HEK293T (cell line): ENCODE measurements at regions not wholly inside any gene's neighbourhood (a gene's known extent, or its start where the extent isn't known, plus 50 kb on each side); places are given as distances from the start of the nearest gene placed in this dataset.
A peak's percentile ranks its signal among the peaks of the same experiment; 100 is the strongest.
"Not testable (repeated sequence)": the region's sequence is repeated elsewhere in the genome, so short reads cannot be mapped to it uniquely, and the experiment has no call there.

ENCODE experiments used
- CTCF ChIA-PET: fragments of 350-600 bp; formaldehyde crosslinking; extraction: SDS; loops from one replicate; lab custom pipeline; 2021; ENCODE audit warnings: antibody characterized with exemption, inconsistent platforms; lab: Yijun Ruan, JAX
- POLR2A ChIA-PET: fragments of 350-600 bp; formaldehyde crosslinking; extraction: SDS; loops from one replicate; lab custom pipeline; 2020; ENCODE audit warnings: antibody characterized with exemption, inconsistent platforms; lab: Yijun Ruan, JAX
- DNase-seq: peaks from one replicate; pipeline ENCODE4 v3.0.0; 2012; ENCODE audit warnings: mixed read lengths; ENCODE audit errors: extremely low spot score
- ARNT ChIP-seq: fragments of 450-650 bp; IDR thresholded peaks from 2 replicates; pipeline ENCODE4 v1.6.1; 2017; ENCODE audit warnings: mild to moderate bottlenecking
- BHLHE40 ChIP-seq: fragments of 450-650 bp; IDR thresholded peaks from 2 replicates; pipeline ENCODE4 v1.6.1; 2016; ENCODE audit warnings: mild to moderate bottlenecking, moderate library complexity, borderline replicate concordance
- CTBP1 ChIP-seq: fragments of 450-650 bp; IDR thresholded peaks from 2 replicates; pipeline ENCODE4 v1.6.1; 2016; ENCODE audit warnings: borderline replicate concordance
- ELF4 ChIP-seq: fragments of 450-650 bp; IDR thresholded peaks from 2 replicates; pipeline ENCODE4 v1.6.1; 2017; ENCODE audit warnings: antibody characterized with exemption
- FOXA1 ChIP-seq: fragments of 450-650 bp; IDR thresholded peaks from 2 replicates; pipeline ENCODE4 v1.6.1; 2016; ENCODE audit warnings: mild to moderate bottlenecking
- FOXK2 ChIP-seq: fragments of 450-650 bp; IDR thresholded peaks from 2 replicates; pipeline ENCODE4 v1.6.1; 2016; ENCODE audit warnings: mild to moderate bottlenecking
- FOXM1 ChIP-seq: fragments of 450-650 bp; IDR thresholded peaks from 2 replicates; pipeline ENCODE4 v1.6.1; 2017; ENCODE audit warnings: mild to moderate bottlenecking, borderline replicate concordance
- HDGF ChIP-seq: fragments of 450-650 bp; IDR thresholded peaks from 2 replicates; pipeline ENCODE4 v1.6.1; 2017; ENCODE audit warnings: antibody characterized with exemption, borderline replicate concordance
- L3MBTL2 ChIP-seq: fragments of 450-650 bp; conservative IDR thresholded peaks from 2 replicates; pipeline ENCODE4 v1.6.1; 2016; ENCODE audit warnings: mild to moderate bottlenecking
- LEF1 ChIP-seq: fragments of 450-650 bp; IDR thresholded peaks from 2 replicates; pipeline ENCODE4 v1.6.1; 2017; ENCODE audit warnings: mild to moderate bottlenecking, borderline replicate concordance
- NFRKB ChIP-seq: fragments of 450-650 bp; IDR thresholded peaks from 2 replicates; pipeline ENCODE4 v1.6.1; 2016; ENCODE audit warnings: mild to moderate bottlenecking, moderate library complexity
- PKNOX1 ChIP-seq: fragments of 450-650 bp; IDR thresholded peaks from 2 replicates; pipeline ENCODE4 v1.6.1; 2016
- SP1 ChIP-seq: fragments of 450-650 bp; IDR thresholded peaks from 2 replicates; pipeline ENCODE4 v1.6.1; 2017
- SUZ12 ChIP-seq: fragments of 450-650 bp; IDR thresholded peaks from 2 replicates; pipeline ENCODE4 v1.6.1; 2016; ENCODE audit warnings: mild to moderate bottlenecking
- TARDBP ChIP-seq: fragments of 450-650 bp; IDR thresholded peaks from 2 replicates; pipeline ENCODE4 v1.6.1; 2016
- ZNF384 ChIP-seq: fragments of 450-650 bp; IDR thresholded peaks from 2 replicates; pipeline ENCODE4 v1.6.1; 2016

- CTCF ChIA-PET = no interaction called here
- DNase-seq = no peak
- TF ChIP-seq TARDBP (no peak), PKNOX1 (peak; percentile 47), L3MBTL2 (no peak)
- POLR2A ChIA-PET = no interaction called here
Observed at GRCh38 chr4:19579608-19580007, 672.1 kb upstream of the SLIT2 start.

- CTCF ChIA-PET = no interaction called here
- POLR2A ChIA-PET = no interaction called here
- no peak for DNase-seq
- TF ChIP-seq ARNT = no peak
- no peak for TF ChIP-seq FOXA1
Observed at GRCh38 chr4:19577097-19577496, 674.6 kb upstream of the SLIT2 start.

GRCh38 chr4:19575924-19576323 lies 675.8 kb upstream of the SLIT2 start:
- ChIA-PET CTCF (no interaction called here), POLR2A (no interaction called here)
- no peak for DNase-seq
- TF ChIP-seq CTBP1 (no peak), HDGF (no peak), SUZ12 (no peak), BHLHE40 (no peak), FOXK2 (no peak), NFRKB (no peak), TARDBP (no peak)

- no peak for DNase-seq
- ChIA-PET POLR2A (no interaction called here), CTCF (no interaction called here)
- no peak for TF ChIP-seq LEF1
- no peak for TF ChIP-seq HDGF
- no peak for TF ChIP-seq ZNF384
- no peak for TF ChIP-seq FOXM1
- TF ChIP-seq PKNOX1 = no peak
- no peak for TF ChIP-seq SP1
- TF ChIP-seq L3MBTL2 = no peak
- no peak for TF ChIP-seq TARDBP
- TF ChIP-seq FOXK2 = no peak
- TF ChIP-seq CTBP1 = no peak
- TF ChIP-seq NFRKB = no peak
Observed at GRCh38 chr4:19566041-19566440, 685.7 kb upstream of the SLIT2 start.

GRCh38 chr4:19562456-19562855 lies 689.2 kb upstream of the SLIT2 start:
- ChIA-PET POLR2A (no interaction called here), CTCF (no interaction called here)
- TF ChIP-seq ZNF384 = no peak
- no peak for TF ChIP-seq FOXA1
- no peak for TF ChIP-seq ELF4
- no peak for DNase-seq

- DNase-seq = no peak
- CTCF ChIA-PET = no interaction called here
- POLR2A ChIA-PET = no interaction called here
- TF ChIP-seq SP1 (no peak), FOXM1 (no peak), FOXA1 (no peak), ZNF384 (no peak), ARNT (no peak), TARDBP (no peak), HDGF (no peak), NFRKB (no peak), CTBP1 (no peak), ELF4 (no peak), PKNOX1 (no peak), LEF1 (no peak), BHLHE40 (no peak), FOXK2 (no peak), SUZ12 (no peak), L3MBTL2 (no peak)
Observed at GRCh38 chr4:19557161-19557560, 694.5 kb upstream of the SLIT2 start.

- DNase-seq, CTCF ChIA-PET, POLR2A ChIA-PET: not testable (repeated sequence)
Observed at GRCh38 chr4:19556276-19556675, 695.4 kb upstream of the SLIT2 start.

GRCh38 chr4:19547463-19547862 lies 704.2 kb upstream of the SLIT2 start:
- TF ChIP-seq NFRKB (no peak), SUZ12 (no peak), CTBP1 (no peak), ZNF384 (no peak), FOXA1 (no peak), LEF1 (no peak), HDGF (no peak), FOXK2 (no peak), FOXM1 (no peak), ELF4 (no peak), ARNT (no peak), TARDBP (no peak), BHLHE40 (no peak), L3MBTL2 (no peak), PKNOX1 (no peak), SP1 (no peak)
- DNase-seq = no peak
- POLR2A ChIA-PET = no interaction called here
- CTCF ChIA-PET = interaction anchor here (0.6 kb wide), 1 partner anchor 632 kb away, joined by 3 read pairs; no protein-coding TSS in a partner anchor
